ENCODE measurements at regions not wholly inside any gene's neighbourhood (a gene's known extent, or its start where the extent isn't known, plus 50 kb on each side); places are given as distances from the start of the nearest gene placed in this dataset.

DNA sequence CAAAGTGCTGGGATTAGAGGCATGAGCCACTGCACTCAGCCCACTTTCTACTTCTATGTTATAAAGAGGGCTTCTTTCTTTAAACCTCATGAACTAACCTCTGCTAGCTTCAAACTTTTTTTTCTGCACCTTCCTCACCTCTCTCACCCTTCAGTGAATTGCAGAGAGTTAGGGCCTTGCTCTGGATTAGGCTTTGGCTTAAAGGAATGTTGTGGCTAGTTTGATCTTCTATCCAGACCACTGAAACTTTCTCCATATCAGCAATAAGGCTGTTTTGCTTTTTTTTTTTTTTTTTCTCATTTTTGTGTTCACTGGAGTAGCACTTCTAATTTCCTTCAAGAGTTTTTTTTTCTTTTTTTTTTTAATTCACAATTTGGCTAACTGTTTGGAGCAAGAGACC is 216.4 kb upstream of the MAP3K1 start:
- Histone ChIP-seq H3K27me3 (replicated peaks in 1 of 2; ENCODE audit: control insufficient read depth in 2 of 2, extremely low read depth in 1 of 2, insufficient read depth in 2 of 2, low read length in 1 of 2) (no peaks in the 10 kb centered on the region), H3K4me1 (ENCODE audit: control insufficient read depth in 1 of 2, extremely low read depth in 1 of 2, insufficient read depth in 2 of 2, low read length in 2 of 2) (peaks cover 0 to 2% of the 10 kb centered on the region in 2 experiments), H3K4me3 (ENCODE audit: control insufficient read depth in 1 of 2, extremely low read depth in 1 of 2, low read length in 1 of 2) (no peak overlapping the region), H3K9me3 (no peaks in the 10 kb centered on the region), H3K27ac (ENCODE audit: low read length) (no peak overlapping the region), H3K36me3 (ENCODE audit: control insufficient read depth in 2 of 2, extremely low read depth in 1 of 2, insufficient read depth in 1 of 2, low read length in 1 of 2) (no peaks in the 10 kb centered on the region)
- CTCF ChIA-PET: no interaction called here
- POLR2A ChIA-PET: interaction anchor here (0.6 to 0.7 kb wide), 2 partner anchors 118 to 295 kb away, joined by 7 to 16 read pairs; no protein-coding TSS in a partner anchor
- peak overlapping the region in 1 of 2 donors; percentile 37 for H3K27ac Mint-ChIP-seq
- H3K27me3 Mint-ChIP-seq: no peaks in the 10 kb centered on the region
- no peaks in the 10 kb centered on the region for H3K36me3 Mint-ChIP-seq
- no peak overlapping the region for H3K4me3 Mint-ChIP-seq
- peaks cover 39 to 63% (median 47%) of the 10 kb centered on the region in 3 donors for H3K4me1 Mint-ChIP-seq
- no peaks in the 10 kb centered on the region for H3K9me3 Mint-ChIP-seq
- ATAC-seq (replicated peaks in 1 of 4) (no peak), DNase-seq (no peak)

DNA sequence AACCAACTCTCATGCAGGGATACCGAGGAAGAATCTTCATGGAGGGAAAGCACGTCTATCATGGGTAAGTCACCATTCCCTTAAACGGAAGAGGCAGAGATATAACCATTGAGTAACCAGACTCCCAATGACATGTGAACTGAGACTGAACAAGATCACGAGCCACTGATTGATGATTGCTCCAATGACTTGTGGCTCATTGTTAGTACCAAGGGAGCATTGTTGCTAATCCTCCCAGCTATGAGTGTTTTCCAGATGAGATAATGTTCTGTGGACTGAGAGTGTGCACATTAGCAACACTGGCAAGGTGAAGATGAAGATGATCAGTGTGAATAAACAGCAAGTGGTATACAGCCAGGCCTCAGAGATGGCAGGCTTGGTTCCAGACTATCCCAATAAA is 219.2 kb upstream of the MAP3K1 start:
- CTCF ChIA-PET: no interaction called here

DNA sequence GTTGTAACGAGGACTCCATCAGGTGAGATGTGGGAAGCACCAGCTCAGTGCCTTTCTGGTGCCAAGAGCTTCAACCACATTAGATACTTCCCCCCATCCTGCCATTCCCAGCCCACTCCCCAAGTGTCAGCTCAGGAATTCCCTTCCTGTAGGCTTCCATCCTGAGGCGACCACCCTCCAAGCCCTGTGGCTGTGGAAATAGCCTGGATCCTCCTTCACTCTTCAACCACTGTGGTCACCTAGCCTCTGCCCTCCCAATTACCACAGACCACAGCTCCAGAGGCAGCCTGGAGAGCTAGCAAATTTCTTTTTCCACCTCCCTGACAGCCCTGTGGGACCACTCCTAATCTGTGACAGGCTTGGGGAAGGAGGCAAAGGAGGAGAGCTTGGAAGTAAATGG is 219.8 kb upstream of the MAP3K1 start:
- H3K27me3 ChIP-seq (replicated peaks in 1 of 2; ENCODE audit: control insufficient read depth in 2 of 2, extremely low read depth in 1 of 2, insufficient read depth in 2 of 2, low read length in 1 of 2): no peaks in the 10 kb centered on the region
- POLR2A ChIA-PET: interaction anchor here in 1 of 2 donors (0.6 kb wide), 1 partner anchor 1106 kb away, joined by 3 read pairs; no protein-coding TSS in a partner anchor
- no peak overlapping the region for H3K27ac ChIP-seq (ENCODE audit: low read length)
- DNase-seq (no peak), ATAC-seq (replicated peaks in 1 of 4) (no peak)
- Mint-ChIP-seq H3K36me3 (no peaks in the 10 kb centered on the region), H3K27ac (no peak overlapping the region), H3K9me3 (no peaks in the 10 kb centered on the region), H3K4me3 (no peak overlapping the region), H3K4me1 (peaks cover 24 to 54% (median 47%) of the 10 kb centered on the region in 3 donors), H3K27me3 (no peaks in the 10 kb centered on the region)
- H3K36me3 ChIP-seq (ENCODE audit: control insufficient read depth in 2 of 2, extremely low read depth in 1 of 2, insufficient read depth in 1 of 2, low read length in 1 of 2): no peaks in the 10 kb centered on the region
- 83% methylated on average over 2 of the region's 2 CpGs for WGBS (ENCODE audit: insufficient coverage)
- CTCF ChIA-PET: no interaction called here
- no peak overlapping the region for H3K4me3 ChIP-seq (ENCODE audit: control insufficient read depth in 1 of 2, extremely low read depth in 1 of 2, low read length in 1 of 2)
- H3K9me3 ChIP-seq: no peaks in the 10 kb centered on the region
- H3K4me1 ChIP-seq (ENCODE audit: control insufficient read depth in 1 of 2, extremely low read depth in 1 of 2, insufficient read depth in 2 of 2, low read length in 2 of 2): peaks cover 0 to 3% of the 10 kb centered on the region in 2 experiments

More for the DNA sequence above, 219.2 kb upstream of the MAP3K1 start:
- Mint-ChIP-seq H3K9me3 (no peaks in the 10 kb centered on the region), H3K27me3 (no peaks in the 10 kb centered on the region), H3K27ac (no peak overlapping the region), H3K4me3 (no peak overlapping the region), H3K4me1 (peaks cover 25 to 54% (median 51%) of the 10 kb centered on the region in 3 donors), H3K36me3 (no peaks in the 10 kb centered on the region)
- POLR2A ChIA-PET: interaction anchor here (0.5 to 0.6 kb wide), 3 partner anchors 12 to 1105 kb away, joined by 3 read pairs; no protein-coding TSS in a partner anchor
- no peak overlapping the region for H3K4me3 ChIP-seq (ENCODE audit: control insufficient read depth in 1 of 2, extremely low read depth in 1 of 2, low read length in 1 of 2)
- no peaks in the 10 kb centered on the region for H3K36me3 ChIP-seq (ENCODE audit: control insufficient read depth in 2 of 2, extremely low read depth in 1 of 2, insufficient read depth in 1 of 2, low read length in 1 of 2)
- H3K27ac ChIP-seq (ENCODE audit: low read length): no peak overlapping the region
- no peaks in the 10 kb centered on the region for H3K9me3 ChIP-seq
- no peaks in the 10 kb centered on the region for H3K27me3 ChIP-seq (replicated peaks in 1 of 2; ENCODE audit: control insufficient read depth in 2 of 2, extremely low read depth in 1 of 2, insufficient read depth in 2 of 2, low read length in 1 of 2)
- H3K4me1 ChIP-seq (ENCODE audit: control insufficient read depth in 1 of 2, extremely low read depth in 1 of 2, insufficient read depth in 2 of 2, low read length in 2 of 2): peaks cover 0 to under 1% of the 10 kb centered on the region in 2 experiments
- ATAC-seq (replicated peaks in 1 of 4): no peak
- WGBS (ENCODE audit: insufficient coverage): 100% methylated on average over 1 of the region's 4 CpGs
- DNase-seq: no peak

GRCh38 chr5:56594792-56595191 is 220.6 kb upstream of the MAP3K1 start:
- H3K4me1 Mint-ChIP-seq: peaks cover 26 to 54% (median 48%) of the 10 kb centered on the region in 3 donors
- no peaks in the 10 kb centered on the region for H3K27me3 Mint-ChIP-seq
- ChIA-PET POLR2A (interaction anchor here in 1 of 2 donors (0.6 kb wide), 1 partner anchor 79 kb away, joined by 4 read pairs; no protein-coding TSS in a partner anchor), CTCF (no interaction called here)
- no peaks in the 10 kb centered on the region for H3K36me3 Mint-ChIP-seq
- peaks cover under 1 to 7% of the 10 kb centered on the region in 2 experiments for H3K4me1 ChIP-seq (ENCODE audit: control insufficient read depth in 1 of 2, extremely low read depth in 1 of 2, insufficient read depth in 2 of 2, low read length in 2 of 2)
- H3K36me3 ChIP-seq (ENCODE audit: control insufficient read depth in 2 of 2, extremely low read depth in 1 of 2, insufficient read depth in 1 of 2, low read length in 1 of 2): no peaks in the 10 kb centered on the region
- H3K27me3 ChIP-seq (replicated peaks in 1 of 2; ENCODE audit: control insufficient read depth in 2 of 2, extremely low read depth in 1 of 2, insufficient read depth in 2 of 2, low read length in 1 of 2): no peaks in the 10 kb centered on the region
- no peak overlapping the region for H3K4me3 ChIP-seq (ENCODE audit: control insufficient read depth in 1 of 2, extremely low read depth in 1 of 2, low read length in 1 of 2)
- 90% methylated on average over 2 of the region's 3 CpGs for WGBS (ENCODE audit: insufficient coverage)
- no peaks in the 10 kb centered on the region for H3K9me3 ChIP-seq
- H3K27ac ChIP-seq (ENCODE audit: low read length): no peak overlapping the region
- H3K27ac Mint-ChIP-seq: no peak overlapping the region
- no peaks in the 10 kb centered on the region for H3K9me3 Mint-ChIP-seq
- DNase-seq: no peak
- ATAC-seq (replicated peaks in 1 of 4): no peak
- no peak overlapping the region for H3K4me3 Mint-ChIP-seq

GRCh38 chr5:56591081-56591480 is 224.3 kb upstream of the MAP3K1 start:
- no peaks in the 10 kb centered on the region for H3K36me3 Mint-ChIP-seq
- H3K9me3 Mint-ChIP-seq: no peaks in the 10 kb centered on the region
- Histone ChIP-seq H3K9me3 (no peaks in the 10 kb centered on the region), H3K4me3 (ENCODE audit: control insufficient read depth in 1 of 2, extremely low read depth in 1 of 2, low read length in 1 of 2) (no peak overlapping the region), H3K27me3 (replicated peaks in 1 of 2; ENCODE audit: control insufficient read depth in 2 of 2, extremely low read depth in 1 of 2, insufficient read depth in 2 of 2, low read length in 1 of 2) (no peaks in the 10 kb centered on the region), H3K27ac (ENCODE audit: low read length) (no peak overlapping the region), H3K36me3 (ENCODE audit: control insufficient read depth in 2 of 2, extremely low read depth in 1 of 2, insufficient read depth in 1 of 2, low read length in 1 of 2) (no peaks in the 10 kb centered on the region), H3K4me1 (ENCODE audit: control insufficient read depth in 1 of 2, extremely low read depth in 1 of 2, insufficient read depth in 2 of 2, low read length in 2 of 2) (peaks cover 36 to 38% of the 10 kb centered on the region in 2 experiments)
- POLR2A ChIA-PET: no interaction called here
- H3K27ac Mint-ChIP-seq: no peak overlapping the region
- no peaks in the 10 kb centered on the region for H3K27me3 Mint-ChIP-seq
- H3K4me3 Mint-ChIP-seq: no peak overlapping the region
- DNase-seq (no peak), ATAC-seq (replicated peaks in 1 of 4) (no peak)
- CTCF ChIA-PET: interaction anchor here in 1 of 2 donors (0.6 to 0.7 kb wide), 2 partner anchors 27 to 94 kb away, joined by 3 to 4 read pairs; no protein-coding TSS in a partner anchor
- no CpG with 5 or more reads among the region's 5 CpGs for WGBS (ENCODE audit: insufficient coverage)
- H3K4me1 Mint-ChIP-seq: peaks cover 53 to 72% (median 69%) of the 10 kb centered on the region in 3 donors

- POLR2A ChIA-PET: interaction anchor here (0.5 to 0.9 kb wide), 4 partner anchors 97 to 1845 kb away, joined by 3 to 6 read pairs (median 6); no protein-coding TSS in a partner anchor
Observed at GRCh38 chr5:56589481-56589860, 225.9 kb upstream of the MAP3K1 start.

More at GRCh38 chr5:56589481-56589860, 225.9 kb upstream of the MAP3K1 start:
- CTCF ChIA-PET: interaction anchor here in 1 of 2 donors (0.6 to 1.1 kb wide), 3 partner anchors 27 to 653 kb away, joined by 3 to 4 read pairs (median 3); no protein-coding TSS in a partner anchor
- no peak for ATAC-seq (replicated peaks in 1 of 4)
- peak overlapping the region; percentile 93 to 96 for H3K27ac Mint-ChIP-seq
- peaks cover 40 to 48% of the 10 kb centered on the region in 2 experiments for H3K4me1 ChIP-seq (ENCODE audit: control insufficient read depth in 1 of 2, extremely low read depth in 1 of 2, insufficient read depth in 2 of 2, low read length in 2 of 2)
- no peaks in the 10 kb centered on the region for H3K36me3 Mint-ChIP-seq
- no peaks in the 10 kb centered on the region for H3K9me3 ChIP-seq
- H3K4me3 ChIP-seq (ENCODE audit: control insufficient read depth in 1 of 2, extremely low read depth in 1 of 2, low read length in 1 of 2): no peak overlapping the region
- DNase-seq: no peak
- H3K4me3 Mint-ChIP-seq: peak overlapping the region in 1 of 3 donors; percentile 70
- H3K27me3 ChIP-seq (replicated peaks in 1 of 2; ENCODE audit: control insufficient read depth in 2 of 2, extremely low read depth in 1 of 2, insufficient read depth in 2 of 2, low read length in 1 of 2): no peaks in the 10 kb centered on the region
- H3K9me3 Mint-ChIP-seq: no peaks in the 10 kb centered on the region
- no peaks in the 10 kb centered on the region for H3K27me3 Mint-ChIP-seq
- peaks cover 59 to 68% (median 63%) of the 10 kb centered on the region in 3 donors for H3K4me1 Mint-ChIP-seq
- WGBS (ENCODE audit: insufficient coverage): 98% methylated on average over 4 of the region's 6 CpGs
- H3K36me3 ChIP-seq (ENCODE audit: control insufficient read depth in 2 of 2, extremely low read depth in 1 of 2, insufficient read depth in 1 of 2, low read length in 1 of 2): no peaks in the 10 kb centered on the region
- peak overlapping the region; percentile 97 for H3K27ac ChIP-seq (ENCODE audit: low read length)
